Thyroid gland (tissue), 4 donors: ENCODE measurements at regions not wholly inside any gene's neighbourhood (a gene's known extent, or its start where the extent isn't known, plus 50 kb on each side); places are given as distances from the start of the nearest gene placed in this dataset.

Source experiments
- POLR2A ChIP-seq, 2 donors: fragments of 450-650 bp; IDR thresholded peaks; one replicate each; pipeline ENCODE4 v1.6.1; 2017; ENCODE audit warnings: antibody characterized with exemption in 2 of 2, mild to moderate bottlenecking in 2 of 2, moderate library complexity in 1 of 2
- TF ChIP-seq, protein P1 (sequence below), 6 experiments: fragments of 200-600 bp in 3 of 6; fragments of 450-650 bp in 3 of 6; sonication (generic) in 3 of 6; IDR thresholded peaks; one replicate each; pipeline ENCODE4 v1.5.1; 2016 to 2019; ENCODE audit warnings: antibody characterized with exemption in 6 of 6, mild to moderate bottlenecking in 2 of 6, inconsistent platforms in 1 of 6, moderate library complexity in 1 of 6

DNA sequence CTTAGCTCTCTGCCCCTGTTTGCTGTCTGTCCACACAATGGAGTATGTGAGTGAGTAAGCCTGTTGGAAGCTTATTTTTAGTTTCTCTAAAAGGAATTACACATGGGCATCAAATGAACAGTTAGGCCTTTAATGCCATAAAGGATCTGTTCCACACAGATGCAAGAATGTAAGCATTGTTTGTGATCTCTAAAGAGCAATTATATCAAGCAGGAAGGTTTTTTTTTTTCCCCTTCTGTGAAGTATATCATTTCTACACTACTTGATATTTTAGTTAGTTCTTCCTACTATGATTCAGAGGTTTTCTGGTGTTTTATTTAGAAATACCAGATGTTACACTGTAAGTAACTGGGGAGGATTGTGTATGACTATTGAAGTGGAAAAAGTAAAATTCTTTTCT, 627.5 kb downstream of the COL12A1 start:
- TF ChIP-seq, protein P1, sequence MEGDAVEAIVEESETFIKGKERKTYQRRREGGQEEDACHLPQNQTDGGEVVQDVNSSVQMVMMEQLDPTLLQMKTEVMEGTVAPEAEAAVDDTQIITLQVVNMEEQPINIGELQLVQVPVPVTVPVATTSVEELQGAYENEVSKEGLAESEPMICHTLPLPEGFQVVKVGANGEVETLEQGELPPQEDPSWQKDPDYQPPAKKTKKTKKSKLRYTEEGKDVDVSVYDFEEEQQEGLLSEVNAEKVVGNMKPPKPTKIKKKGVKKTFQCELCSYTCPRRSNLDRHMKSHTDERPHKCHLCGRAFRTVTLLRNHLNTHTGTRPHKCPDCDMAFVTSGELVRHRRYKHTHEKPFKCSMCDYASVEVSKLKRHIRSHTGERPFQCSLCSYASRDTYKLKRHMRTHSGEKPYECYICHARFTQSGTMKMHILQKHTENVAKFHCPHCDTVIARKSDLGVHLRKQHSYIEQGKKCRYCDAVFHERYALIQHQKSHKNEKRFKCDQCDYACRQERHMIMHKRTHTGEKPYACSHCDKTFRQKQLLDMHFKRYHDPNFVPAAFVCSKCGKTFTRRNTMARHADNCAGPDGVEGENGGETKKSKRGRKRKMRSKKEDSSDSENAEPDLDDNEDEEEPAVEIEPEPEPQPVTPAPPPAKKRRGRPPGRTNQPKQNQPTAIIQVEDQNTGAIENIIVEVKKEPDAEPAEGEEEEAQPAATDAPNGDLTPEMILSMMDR (IDR thresholded peaks at IDR 0.05): no peak
- TF ChIP-seq POLR2A (IDR thresholded peaks at IDR 0.05): no peak
